Activated B cell treated with CpG ODN at 0.5 μM for 24 hours (primary cell): ENCODE measurements at regions not wholly inside any gene's neighbourhood (a gene's known extent, or its start where the extent isn't known, plus 50 kb on each side); places are given as distances from the start of the nearest gene placed in this dataset.
A peak's percentile ranks its signal among the peaks of the same experiment; 100 is the strongest.

Experiments
- ATAC-seq: fragments of 200-7000 bp; cut with Tn5 transposase; one replicate; pipeline ENCODE4 v1.10.0; 2021; ENCODE audit warnings: low read depth, mild to moderate bottlenecking, moderate library complexity
- CTCF ChIA-PET: fragments of 350-600 bp; sonication (Branson Sonifier 250); formaldehyde crosslinking; loops from one replicate; lab custom pipeline; 2021; ENCODE audit warnings: antibody characterized with exemption; lab: Charles Lee
- POLR2A ChIA-PET: fragments of 350-600 bp; sonication (Branson Sonifier 250); formaldehyde crosslinking; loops from one replicate; lab custom pipeline; 2021; ENCODE audit warnings: antibody characterized with exemption; lab: Charles Lee
- DNase-seq: peaks from one replicate; pipeline ENCODE4 v3.0.0; 2022
- H3K27ac Mint-ChIP-seq: one replicate; pipeline ENCODE4 v1.8.0; 2020; ENCODE audit warnings: mixed read lengths
- H3K27me3 Mint-ChIP-seq: one replicate; pipeline ENCODE4 v1.8.0; 2021; ENCODE audit warnings: mixed read lengths
- H3K36me3 Mint-ChIP-seq: one replicate; pipeline ENCODE4 v1.8.0; 2021; ENCODE audit warnings: low read depth, mixed read lengths
- H3K4me1 Mint-ChIP-seq: one replicate; pipeline ENCODE4 v1.8.0; 2021; ENCODE audit warnings: mixed read lengths
- H3K4me3 Mint-ChIP-seq: one replicate; pipeline ENCODE4 v1.8.0; 2020; ENCODE audit warnings: mild to moderate bottlenecking, mixed read lengths
- H3K9me3 Mint-ChIP-seq: one replicate; pipeline ENCODE4 v1.8.0; 2020; ENCODE audit warnings: mixed read lengths
- intact Hi-C: fragments of 100-400 bp; cut with micrococcal nuclease; formaldehyde crosslinking; loops from one replicate; pipeline ENCODE4 v1.15.1; 2024
- TF ChIP-seq, protein P1 (sequence below): fragments of 200-600 bp; IDR thresholded peaks from one replicate; pipeline ENCODE4 v1.8.0; 2022; ENCODE audit warnings: antibody characterized with exemption, mild to moderate bottlenecking

DNA sequence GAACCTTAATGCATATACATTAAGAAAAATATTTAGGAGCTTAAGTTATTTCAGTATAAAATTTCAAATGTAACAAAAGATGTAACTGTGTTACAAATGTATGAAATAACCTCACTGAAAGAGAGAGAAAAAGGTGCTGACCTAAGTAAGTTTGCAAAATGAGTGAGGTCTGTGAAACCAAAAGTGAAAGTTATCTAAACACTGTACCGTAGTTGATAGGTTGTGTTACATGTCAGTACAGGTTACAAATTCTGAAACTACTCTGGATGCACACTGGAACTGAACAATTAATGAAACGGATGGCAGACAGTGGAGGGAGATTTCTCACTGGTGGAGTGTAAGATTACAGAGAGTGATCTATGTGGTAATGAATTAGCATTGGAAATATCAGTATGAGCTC, 420.7 kb downstream of the ZNF385D start:
- DNase-seq (no peak), ATAC-seq (no peak)
- peaks cover 3% of the 10 kb centered on the region for H3K4me1 Mint-ChIP-seq
- TF ChIP-seq, protein P1, sequence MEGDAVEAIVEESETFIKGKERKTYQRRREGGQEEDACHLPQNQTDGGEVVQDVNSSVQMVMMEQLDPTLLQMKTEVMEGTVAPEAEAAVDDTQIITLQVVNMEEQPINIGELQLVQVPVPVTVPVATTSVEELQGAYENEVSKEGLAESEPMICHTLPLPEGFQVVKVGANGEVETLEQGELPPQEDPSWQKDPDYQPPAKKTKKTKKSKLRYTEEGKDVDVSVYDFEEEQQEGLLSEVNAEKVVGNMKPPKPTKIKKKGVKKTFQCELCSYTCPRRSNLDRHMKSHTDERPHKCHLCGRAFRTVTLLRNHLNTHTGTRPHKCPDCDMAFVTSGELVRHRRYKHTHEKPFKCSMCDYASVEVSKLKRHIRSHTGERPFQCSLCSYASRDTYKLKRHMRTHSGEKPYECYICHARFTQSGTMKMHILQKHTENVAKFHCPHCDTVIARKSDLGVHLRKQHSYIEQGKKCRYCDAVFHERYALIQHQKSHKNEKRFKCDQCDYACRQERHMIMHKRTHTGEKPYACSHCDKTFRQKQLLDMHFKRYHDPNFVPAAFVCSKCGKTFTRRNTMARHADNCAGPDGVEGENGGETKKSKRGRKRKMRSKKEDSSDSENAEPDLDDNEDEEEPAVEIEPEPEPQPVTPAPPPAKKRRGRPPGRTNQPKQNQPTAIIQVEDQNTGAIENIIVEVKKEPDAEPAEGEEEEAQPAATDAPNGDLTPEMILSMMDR: no peak
- no peaks in the 10 kb centered on the region for H3K9me3 Mint-ChIP-seq
- no peaks in the 10 kb centered on the region for H3K36me3 Mint-ChIP-seq
- ChIA-PET CTCF (no interaction called here), POLR2A (no interaction called here)
- H3K27me3 Mint-ChIP-seq: no peaks in the 10 kb centered on the region
- H3K4me3 Mint-ChIP-seq: peak overlapping the region; percentile 46
- H3K27ac Mint-ChIP-seq: no peak overlapping the region
- intact Hi-C loops: no loop called here

DNA sequence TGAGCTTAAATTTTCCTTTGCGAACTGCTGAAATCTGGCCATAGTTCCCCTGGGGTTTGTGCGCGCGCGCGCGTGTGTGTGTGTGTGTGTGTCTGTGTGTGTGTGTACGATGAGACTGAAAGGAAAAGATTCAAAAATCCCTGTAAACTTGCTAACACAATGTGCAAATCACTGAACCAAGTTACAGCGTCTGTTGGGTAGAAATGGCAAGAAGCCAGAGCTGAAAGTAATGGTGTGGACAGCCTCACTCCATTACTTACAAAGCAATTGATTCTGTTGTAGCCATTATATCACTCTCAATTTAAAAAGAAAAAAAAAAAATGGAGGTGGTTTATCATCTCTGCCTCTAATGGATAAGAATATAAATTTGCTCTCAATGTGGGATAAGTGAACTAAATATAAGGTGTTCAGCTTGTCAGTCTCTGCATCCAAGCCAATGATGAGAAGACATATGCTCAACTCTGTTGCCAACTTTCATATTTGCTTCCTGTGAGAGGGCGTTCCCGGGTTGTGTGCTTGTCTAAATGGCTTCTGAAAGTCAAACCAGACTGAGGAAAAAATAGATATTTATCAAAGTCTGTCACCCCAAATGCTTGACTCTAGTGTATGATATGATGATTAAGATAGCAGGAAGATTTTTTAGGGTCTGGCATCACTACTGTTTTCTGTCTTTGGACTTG, 422.2 kb downstream of the ZNF385D start:
- DNase-seq (no peak), ATAC-seq (no peak)
- TF ChIP-seq, protein P1: no peak
- H3K4me3 Mint-ChIP-seq: no peak overlapping the region
- no peaks in the 10 kb centered on the region for H3K27me3 Mint-ChIP-seq
- no peaks in the 10 kb centered on the region for H3K9me3 Mint-ChIP-seq
- intact Hi-C loops: no loop called here
- H3K27ac Mint-ChIP-seq: no peak overlapping the region
- ChIA-PET CTCF (no interaction called here), POLR2A (no interaction called here)
- no peaks in the 10 kb centered on the region for H3K36me3 Mint-ChIP-seq
- peaks cover 3% of the 10 kb centered on the region for H3K4me1 Mint-ChIP-seq

DNA sequence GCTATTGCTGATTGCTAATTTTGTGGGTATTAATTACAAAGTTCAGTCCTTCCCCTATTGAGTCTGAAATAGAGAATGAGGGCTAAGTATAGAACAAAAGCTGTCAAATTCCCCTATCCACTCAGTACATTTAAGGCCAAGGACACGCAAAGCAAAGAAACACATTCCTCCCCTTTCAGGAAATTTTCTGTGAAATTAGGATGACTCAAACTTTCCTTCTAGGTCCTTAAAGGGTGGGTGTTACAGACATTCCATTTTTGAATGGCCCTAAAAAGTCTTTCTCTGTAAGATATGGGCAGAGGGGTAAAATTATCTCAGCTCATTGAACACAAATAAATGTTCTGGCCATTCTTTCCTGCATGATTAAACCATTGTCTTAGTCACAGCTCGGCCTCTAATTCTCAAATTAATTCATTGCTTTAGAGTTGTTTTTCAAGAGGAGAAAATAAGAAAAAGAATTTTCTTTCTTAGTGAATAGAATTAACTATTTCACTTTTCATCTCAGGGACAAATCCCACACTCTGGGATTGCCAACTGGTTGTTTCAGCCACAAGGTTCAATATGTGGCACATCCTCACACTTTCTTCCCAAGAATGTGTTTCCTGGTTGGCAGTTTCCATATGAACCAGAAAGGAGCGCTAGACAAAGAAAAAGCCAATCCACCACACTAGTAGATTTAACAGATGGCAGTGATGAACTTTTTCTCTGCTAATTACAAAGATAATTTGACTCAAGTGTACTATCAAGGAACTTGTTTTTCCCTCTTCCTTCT, 424.1 kb downstream of the ZNF385D start:
- ATAC-seq: no peak
- no peak overlapping the region for H3K27ac Mint-ChIP-seq
- DNase-seq: no peak
- H3K36me3 Mint-ChIP-seq: no peaks in the 10 kb centered on the region
- TF ChIP-seq, protein P1: no peak
- peaks cover 3% of the 10 kb centered on the region for H3K4me1 Mint-ChIP-seq
- no peaks in the 10 kb centered on the region for H3K27me3 Mint-ChIP-seq
- ChIA-PET POLR2A (no interaction called here), CTCF (no interaction called here)
- intact Hi-C loops: no loop called here
- H3K4me3 Mint-ChIP-seq: no peak overlapping the region
- no peaks in the 10 kb centered on the region for H3K9me3 Mint-ChIP-seq

DNA sequence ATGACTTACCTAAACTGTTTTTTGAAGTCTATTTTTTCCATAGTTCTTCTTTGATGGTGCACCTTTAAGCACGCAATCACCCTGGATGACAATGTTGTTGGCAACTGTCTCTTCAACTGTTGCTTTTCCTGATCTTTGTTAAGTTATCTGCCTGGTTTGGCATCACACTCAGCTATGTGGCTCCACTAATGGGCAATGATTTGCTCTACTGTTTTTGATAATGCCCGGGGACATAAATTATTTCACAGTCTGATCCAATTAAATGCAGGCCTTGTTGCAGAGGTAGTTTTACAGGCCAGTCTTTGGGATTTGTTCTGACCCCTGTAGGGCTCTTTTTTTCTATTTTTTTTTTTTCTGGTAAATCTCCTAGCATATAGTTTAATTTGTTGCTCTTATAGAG, 436.3 kb downstream of the ZNF385D start:
- ATAC-seq (no peak), DNase-seq (no peak)
- ChIA-PET POLR2A (no interaction called here), CTCF (no interaction called here)
- Mint-ChIP-seq H3K36me3 (no peaks in the 10 kb centered on the region), H3K27ac (no peak overlapping the region), H3K27me3 (no peaks in the 10 kb centered on the region), H3K9me3 (no peaks in the 10 kb centered on the region), H3K4me3 (no peak overlapping the region), H3K4me1 (no peaks in the 10 kb centered on the region)
- TF ChIP-seq, protein P1: no peak
- intact Hi-C loops: no loop called here

DNA sequence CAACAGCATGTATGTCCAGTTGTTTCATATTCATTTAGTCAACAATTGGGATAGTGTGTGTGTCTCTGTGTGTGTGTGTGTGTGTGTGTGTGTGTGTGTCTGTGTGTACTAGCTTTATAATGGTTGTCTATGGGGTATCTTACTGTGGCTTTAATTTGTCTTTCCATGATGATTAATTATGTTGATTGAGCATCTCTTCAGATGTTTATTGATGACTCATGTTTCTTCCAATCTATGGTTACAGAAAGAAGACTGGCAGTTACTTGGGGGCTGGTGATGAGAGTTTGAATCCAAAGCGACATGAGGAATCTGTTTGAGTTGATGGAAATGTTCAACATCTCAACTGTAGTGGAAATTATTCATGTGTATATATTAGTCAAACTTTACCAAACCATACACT, 440.1 kb downstream of the ZNF385D start:
- ATAC-seq: no peak
- ChIA-PET POLR2A (no interaction called here), CTCF (no interaction called here)
- Mint-ChIP-seq H3K4me1 (no peaks in the 10 kb centered on the region), H3K27ac (no peak overlapping the region), H3K4me3 (no peak overlapping the region), H3K36me3 (no peaks in the 10 kb centered on the region), H3K27me3 (no peaks in the 10 kb centered on the region), H3K9me3 (no peaks in the 10 kb centered on the region)
- intact Hi-C loops: no loop called here
- TF ChIP-seq, protein P1: no peak
- DNase-seq: no peak
